ENCODE measurements at regions not wholly inside any gene's neighbourhood (a gene's known extent, or its start where the extent isn't known, plus 50 kb on each side); places are given as distances from the start of the nearest gene placed in this dataset.

DNA sequence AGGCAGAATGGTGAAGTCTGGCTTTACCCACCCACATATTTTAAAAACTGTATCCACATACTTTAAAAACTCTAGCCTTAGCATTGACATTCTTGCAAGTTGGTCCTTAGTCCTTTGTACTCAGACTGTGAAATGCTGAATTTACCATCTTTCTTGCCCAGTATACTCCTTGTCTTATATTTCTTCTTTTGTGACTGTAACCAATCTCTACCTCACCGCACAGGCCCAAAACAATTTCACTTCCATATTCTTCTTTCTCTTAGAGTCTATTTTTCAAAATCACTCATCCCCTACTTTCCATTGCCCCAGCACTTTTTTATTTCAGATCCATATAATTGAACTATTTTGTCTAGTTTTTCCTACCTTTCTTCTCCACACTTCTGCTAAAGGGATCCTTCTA, 892.4 kb upstream of the B3GALT2 start:
- TF ChIP-seq GABPA (IDR thresholded peaks at IDR 0.05; ENCODE audit: low read depth) (no peak), POLR2AphosphoS5 (IDR thresholded peaks at IDR 0.05; ENCODE audit: low read depth) (no peak), SPI1 (IDR thresholded peaks at IDR 0.05; ENCODE audit: borderline replicate concordance, low read depth) (no peak)
- TF ChIP-seq, protein P1, sequence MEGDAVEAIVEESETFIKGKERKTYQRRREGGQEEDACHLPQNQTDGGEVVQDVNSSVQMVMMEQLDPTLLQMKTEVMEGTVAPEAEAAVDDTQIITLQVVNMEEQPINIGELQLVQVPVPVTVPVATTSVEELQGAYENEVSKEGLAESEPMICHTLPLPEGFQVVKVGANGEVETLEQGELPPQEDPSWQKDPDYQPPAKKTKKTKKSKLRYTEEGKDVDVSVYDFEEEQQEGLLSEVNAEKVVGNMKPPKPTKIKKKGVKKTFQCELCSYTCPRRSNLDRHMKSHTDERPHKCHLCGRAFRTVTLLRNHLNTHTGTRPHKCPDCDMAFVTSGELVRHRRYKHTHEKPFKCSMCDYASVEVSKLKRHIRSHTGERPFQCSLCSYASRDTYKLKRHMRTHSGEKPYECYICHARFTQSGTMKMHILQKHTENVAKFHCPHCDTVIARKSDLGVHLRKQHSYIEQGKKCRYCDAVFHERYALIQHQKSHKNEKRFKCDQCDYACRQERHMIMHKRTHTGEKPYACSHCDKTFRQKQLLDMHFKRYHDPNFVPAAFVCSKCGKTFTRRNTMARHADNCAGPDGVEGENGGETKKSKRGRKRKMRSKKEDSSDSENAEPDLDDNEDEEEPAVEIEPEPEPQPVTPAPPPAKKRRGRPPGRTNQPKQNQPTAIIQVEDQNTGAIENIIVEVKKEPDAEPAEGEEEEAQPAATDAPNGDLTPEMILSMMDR (IDR thresholded peaks at IDR 0.05; ENCODE audit: insufficient read depth, low read length), result no peak
- TF ChIP-seq, protein P2, sequence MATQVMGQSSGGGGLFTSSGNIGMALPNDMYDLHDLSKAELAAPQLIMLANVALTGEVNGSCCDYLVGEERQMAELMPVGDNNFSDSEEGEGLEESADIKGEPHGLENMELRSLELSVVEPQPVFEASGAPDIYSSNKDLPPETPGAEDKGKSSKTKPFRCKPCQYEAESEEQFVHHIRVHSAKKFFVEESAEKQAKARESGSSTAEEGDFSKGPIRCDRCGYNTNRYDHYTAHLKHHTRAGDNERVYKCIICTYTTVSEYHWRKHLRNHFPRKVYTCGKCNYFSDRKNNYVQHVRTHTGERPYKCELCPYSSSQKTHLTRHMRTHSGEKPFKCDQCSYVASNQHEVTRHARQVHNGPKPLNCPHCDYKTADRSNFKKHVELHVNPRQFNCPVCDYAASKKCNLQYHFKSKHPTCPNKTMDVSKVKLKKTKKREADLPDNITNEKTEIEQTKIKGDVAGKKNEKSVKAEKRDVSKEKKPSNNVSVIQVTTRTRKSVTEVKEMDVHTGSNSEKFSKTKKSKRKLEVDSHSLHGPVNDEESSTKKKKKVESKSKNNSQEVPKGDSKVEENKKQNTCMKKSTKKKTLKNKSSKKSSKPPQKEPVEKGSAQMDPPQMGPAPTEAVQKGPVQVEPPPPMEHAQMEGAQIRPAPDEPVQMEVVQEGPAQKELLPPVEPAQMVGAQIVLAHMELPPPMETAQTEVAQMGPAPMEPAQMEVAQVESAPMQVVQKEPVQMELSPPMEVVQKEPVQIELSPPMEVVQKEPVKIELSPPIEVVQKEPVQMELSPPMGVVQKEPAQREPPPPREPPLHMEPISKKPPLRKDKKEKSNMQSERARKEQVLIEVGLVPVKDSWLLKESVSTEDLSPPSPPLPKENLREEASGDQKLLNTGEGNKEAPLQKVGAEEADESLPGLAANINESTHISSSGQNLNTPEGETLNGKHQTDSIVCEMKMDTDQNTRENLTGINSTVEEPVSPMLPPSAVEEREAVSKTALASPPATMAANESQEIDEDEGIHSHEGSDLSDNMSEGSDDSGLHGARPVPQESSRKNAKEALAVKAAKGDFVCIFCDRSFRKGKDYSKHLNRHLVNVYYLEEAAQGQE (IDR thresholded peaks at IDR 0.05; ENCODE audit: insufficient replicate concordance, low read depth), result no peak

All from HL-60 (cell line).